Neural cell (in vitro differentiated cells): ENCODE measurements at regions not wholly inside any gene's neighbourhood (a gene's known extent, or its start where the extent isn't known, plus 50 kb on each side); places are given as distances from the start of the nearest gene placed in this dataset.

Experiments
- H2AFZ ChIP-seq: fragments of 200-600, 300-800 bp; sonication (generic), shearing (Covaris generic); 2 replicates; pipeline ENCODE4 v1.6.0; 2014; ENCODE audit warnings: low read depth, mild to moderate bottlenecking, antibody characterized with exemption, low read length, moderate library complexity
- H3F3A ChIP-seq: fragments of 200-600 bp; shearing (Covaris generic); 2 replicates; pipeline ENCODE4 v1.6.1; 2016; ENCODE audit warnings: mild to moderate bottlenecking, moderate library complexity, mixed read lengths, antibody characterized with exemption, low read length; ENCODE audit not compliant: insufficient read depth, poor library complexity, severe bottlenecking
- H3K27ac ChIP-seq: fragments of 200-600, 300-800 bp; sonication (generic), shearing (Covaris generic); 2 replicates; pipeline ENCODE4 v1.5.1; 2014; ENCODE audit warnings: mild to moderate bottlenecking, low read length, moderate library complexity
- H3K27me3 ChIP-seq: fragments of 300-800, 200-600 bp; sonication (generic), shearing (Covaris generic); 2 replicates; pipeline ENCODE4 v1.6.0; 2014; ENCODE audit warnings: mild to moderate bottlenecking, low read depth, low read length, moderate library complexity; ENCODE audit not compliant: insufficient read depth
- H3K36me3 ChIP-seq: fragments of 300-800, 200-600 bp; sonication (generic), shearing (Covaris generic); 2 replicates; pipeline ENCODE4 v1.5.1; 2014; ENCODE audit warnings: mild to moderate bottlenecking, antibody characterized with exemption, low read length, moderate library complexity; ENCODE audit not compliant: insufficient read depth
- H3K4me2 ChIP-seq: fragments of 300-800, 200-600 bp; sonication (generic), shearing (Covaris generic); 2 replicates; pipeline ENCODE4 v1.6.0; 2014; ENCODE audit warnings: mild to moderate bottlenecking, low read length
- H3K4me3 ChIP-seq: fragments of 300-800, 200-600 bp; sonication (generic), shearing (Covaris generic); 2 replicates; pipeline ENCODE4 v1.5.1; 2014; ENCODE audit warnings: mild to moderate bottlenecking, low read length, moderate library complexity
- H3K79me2 ChIP-seq: fragments of 200-600 bp; shearing (Covaris generic); replicated peaks from 2 replicates; pipeline ENCODE4 v1.6.0; 2014; ENCODE audit warnings: mild to moderate bottlenecking, low read length, moderate library complexity; ENCODE audit not compliant: insufficient read depth
- H3K9ac ChIP-seq: fragments of 300-800, 200-600 bp; sonication (generic), shearing (Covaris generic); 2 replicates; pipeline ENCODE4 v1.6.1; 2016; ENCODE audit warnings: mild to moderate bottlenecking, low read length, mixed read lengths
- H3K9me2 ChIP-seq: fragments of 200-600 bp; shearing (Covaris generic); 2 replicates; pipeline ENCODE4 v1.6.1; 2016; ENCODE audit warnings: mild to moderate bottlenecking, low read length, mixed read lengths; ENCODE audit not compliant: insufficient read depth
- H3K9me3 ChIP-seq: fragments of 200-600, 300-800 bp; sonication (generic), shearing (Covaris generic); 2 replicates; pipeline ENCODE4 v1.6.1; 2016; ENCODE audit warnings: mild to moderate bottlenecking, mixed run types, low read length, moderate library complexity, mixed read lengths
- H4K20me1 ChIP-seq: fragments of 200-600 bp; shearing (Covaris generic); 2 replicates; pipeline ENCODE4 v1.6.1; 2016; ENCODE audit warnings: mild to moderate bottlenecking, mixed run types; ENCODE audit not compliant: insufficient read depth
- CTCF ChIP-seq: fragments of 450-650 bp; IDR thresholded peaks from 2 replicates; pipeline ENCODE4 v1.5.1; 2014; ENCODE audit warnings: antibody characterized with exemption, mild to moderate bottlenecking, moderate library complexity; ENCODE audit not compliant: poor library complexity, severe bottlenecking
- EP300 ChIP-seq: fragments of 450-650 bp; conservative IDR thresholded peaks from 2 replicates; pipeline ENCODE4 v1.6.1; 2014; ENCODE audit warnings: antibody characterized with exemption, mild to moderate bottlenecking, moderate library complexity; ENCODE audit not compliant: poor library complexity, severe bottlenecking
- EZH2 ChIP-seq: fragments of 200-600, 300-800 bp; shearing (Covaris generic), sonication (generic); IDR thresholded peaks from 2 replicates; pipeline ENCODE4 v1.6.1; 2014; ENCODE audit warnings: antibody characterized with exemption, low read length, borderline replicate concordance, mild to moderate bottlenecking; ENCODE audit not compliant: insufficient read depth, poor library complexity, severe bottlenecking
- MXI1 ChIP-seq: fragments of 450-650 bp; conservative IDR thresholded peaks from 2 replicates; pipeline ENCODE4 v1.6.1; 2014; ENCODE audit warnings: antibody characterized with exemption, mild to moderate bottlenecking; ENCODE audit not compliant: poor library complexity, severe bottlenecking
- POLR2AphosphoS5 ChIP-seq: IDR thresholded peaks from 2 replicates; pipeline ENCODE4 v1.6.1; 2012
- RAD21 ChIP-seq: fragments of 450-650 bp; conservative IDR thresholded peaks from 2 replicates; pipeline ENCODE4 v1.6.1; 2014; ENCODE audit warnings: antibody characterized with exemption, mild to moderate bottlenecking, moderate library complexity
- REST ChIP-seq: IDR thresholded peaks from 2 replicates; pipeline ENCODE4 v1.6.1; 2012; ENCODE audit warnings: borderline replicate concordance
- SMC3 ChIP-seq: fragments of 450-650 bp; conservative IDR thresholded peaks from 2 replicates; pipeline ENCODE4 v1.6.1; 2014; ENCODE audit warnings: antibody characterized with exemption, mild to moderate bottlenecking, moderate library complexity; ENCODE audit not compliant: poor library complexity
- TAF1 ChIP-seq: IDR thresholded peaks from 2 replicates; pipeline ENCODE4 v1.6.1; 2012; ENCODE audit warnings: low read depth

- H3K79me2 ChIP-seq, result no peaks in the 10 kb centered on the region
Observed at GRCh38 chr10:63752318-63752717, 231.1 kb downstream of the REEP3 start.

GRCh38 chr10:63753808-63754207, 232.6 kb downstream of the REEP3 start:
- Histone ChIP-seq H2AFZ (no peak overlapping the region), H3K9me2 (no peaks in the 10 kb centered on the region), H3K4me2 (no peak overlapping the region), H3K9me3 (no peaks in the 10 kb centered on the region), H3K79me2 (no peaks in the 10 kb centered on the region), H3K27ac (no peak overlapping the region), H3K36me3 (no peaks in the 10 kb centered on the region), H3K27me3 (no peaks in the 10 kb centered on the region), H4K20me1 (no peaks in the 10 kb centered on the region), H3K4me3 (no peak overlapping the region), H3K9ac (no peak overlapping the region), H3F3A (no peaks in the 10 kb centered on the region)
- TF ChIP-seq POLR2AphosphoS5 (no peak), TAF1 (no peak), MXI1 (no peak), CTCF (no peak), RAD21 (no peak), REST (no peak), SMC3 (no peak)

More at GRCh38 chr10:63752318-63752717, 231.1 kb downstream of the REEP3 start:
- Histone ChIP-seq H3K27ac (no peak overlapping the region), H3K9me3 (no peaks in the 10 kb centered on the region), H3K9ac (no peak overlapping the region), H4K20me1 (no peaks in the 10 kb centered on the region), H2AFZ (no peak overlapping the region), H3K4me3 (no peak overlapping the region), H3K36me3 (no peaks in the 10 kb centered on the region), H3F3A (no peaks in the 10 kb centered on the region), H3K27me3 (no peaks in the 10 kb centered on the region), H3K4me2 (no peak overlapping the region), H3K9me2 (no peaks in the 10 kb centered on the region)
- TF ChIP-seq RAD21 (no peak), CTCF (no peak), TAF1 (no peak), POLR2AphosphoS5 (no peak), EZH2 (no peak), SMC3 (no peak), EP300 (no peak), REST (no peak), MXI1 (no peak)
